Loucy (cell line): ENCODE measurements at regions not wholly inside any gene's neighbourhood (a gene's known extent, or its start where the extent isn't known, plus 50 kb on each side); places are given as distances from the start of the nearest gene placed in this dataset.

ENCODE experiments used
- H2AFZ ChIP-seq: fragments of 200-600 bp; sonication (generic); 2 replicates; pipeline ENCODE4 v1.6.0; 2016; ENCODE audit warnings: antibody characterized with exemption, mild to moderate bottlenecking, low read length, moderate library complexity
- H3F3A ChIP-seq: fragments of 200-600 bp; 2 replicates; pipeline ENCODE4 v1.6.0; 2016; ENCODE audit warnings: antibody characterized with exemption, low read depth, mild to moderate bottlenecking
- H3K27me3 ChIP-seq: fragments of 200-600 bp; sonication (generic); 2 replicates; pipeline ENCODE4 v1.6.1; 2014; ENCODE audit warnings: low read length, mild to moderate bottlenecking; ENCODE audit not compliant: insufficient read depth, poor library complexity, severe bottlenecking
- H3K36me3 ChIP-seq: fragments of 200-600 bp; sonication (generic); 2 replicates; pipeline ENCODE4 v1.6.1; 2016; ENCODE audit warnings: low read length; ENCODE audit not compliant: insufficient read depth
- H3K4me1 ChIP-seq: fragments of 200-600 bp; sonication (generic); 2 replicates; pipeline ENCODE4 v1.5.1; 2014; ENCODE audit warnings: low read length, mild to moderate bottlenecking; ENCODE audit not compliant: insufficient read depth, poor library complexity, severe bottlenecking
- H3K4me2 ChIP-seq: fragments of 200-600 bp; sonication (generic); 2 replicates; pipeline ENCODE4 v1.6.0; 2014; ENCODE audit warnings: antibody characterized with exemption, low read length, low read depth, mild to moderate bottlenecking; ENCODE audit not compliant: poor library complexity, severe bottlenecking
- H3K4me3 ChIP-seq: fragments of 200-600 bp; sonication (generic); 2 replicates; pipeline ENCODE4 v1.5.1; 2014; ENCODE audit warnings: low read length, mild to moderate bottlenecking, mixed read lengths; ENCODE audit not compliant: poor library complexity, severe bottlenecking
- H3K79me2 ChIP-seq: fragments of 200-600 bp; sonication (generic); 2 replicates; pipeline ENCODE4 v1.6.1; 2014; ENCODE audit warnings: low read length; ENCODE audit not compliant: insufficient read depth
- H3K9ac ChIP-seq: fragments of 200-600 bp; sonication (generic); 2 replicates; pipeline ENCODE4 v1.6.0; 2014; ENCODE audit warnings: mild to moderate bottlenecking, low read depth, low read length, moderate library complexity; ENCODE audit not compliant: poor library complexity, severe bottlenecking
- H3K9me2 ChIP-seq: fragments of 200-600 bp; sonication (generic); replicated peaks from 2 replicates; pipeline ENCODE4 v1.6.1; 2016; ENCODE audit warnings: low read depth, low read length, mixed read lengths
- H3K9me3 ChIP-seq: fragments of 200-600 bp; sonication (generic); 2 replicates; pipeline ENCODE4 v1.6.1; 2014; ENCODE audit warnings: mild to moderate bottlenecking, antibody characterized with exemption, low read length, low read depth; ENCODE audit not compliant: insufficient read depth
- H4K20me1 ChIP-seq: fragments of 200-600 bp; sonication (generic); 2 replicates; pipeline ENCODE4 v1.6.0; 2014; ENCODE audit warnings: antibody characterized with exemption, low read length, mild to moderate bottlenecking; ENCODE audit not compliant: insufficient read depth, poor library complexity, severe bottlenecking
- EZH2phosphoT487 ChIP-seq: fragments of 200-600 bp; IDR thresholded peaks from 2 replicates; pipeline ENCODE4 v1.6.1; 2018; ENCODE audit warnings: antibody characterized with exemption, mild to moderate bottlenecking, moderate library complexity, borderline replicate concordance
- TF ChIP-seq, protein P1 (sequence below): fragments of 200-600 bp; sonication (generic); conservative IDR thresholded peaks from 2 replicates; pipeline ENCODE4 v1.5.1; 2014; ENCODE audit warnings: mild to moderate bottlenecking, antibody characterized with exemption, low read length

DNA sequence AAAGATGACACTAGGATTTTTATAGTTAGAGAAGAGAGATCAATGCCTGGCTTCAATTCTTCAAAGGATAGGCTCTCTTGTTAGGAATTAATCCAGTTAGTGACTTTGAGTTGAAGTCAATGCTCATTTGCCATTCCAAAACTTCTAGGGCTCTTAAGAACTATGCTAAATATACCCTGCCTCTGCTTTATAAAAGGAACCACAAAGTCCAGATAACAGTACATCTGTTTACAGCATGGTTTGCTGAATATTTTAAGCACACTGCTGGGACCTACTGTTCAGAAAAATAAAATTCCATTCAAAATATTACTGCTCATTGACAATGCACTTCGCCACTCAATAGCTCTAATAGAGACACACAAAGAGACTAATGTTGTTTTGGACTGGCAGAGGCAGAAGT is 786.6 kb upstream of the DPPA4 start:
- H3K9ac ChIP-seq, result no peak overlapping the region
- no peak overlapping the region for H2AFZ ChIP-seq
- TF ChIP-seq EZH2phosphoT487, result no peak
- TF ChIP-seq, protein P1, sequence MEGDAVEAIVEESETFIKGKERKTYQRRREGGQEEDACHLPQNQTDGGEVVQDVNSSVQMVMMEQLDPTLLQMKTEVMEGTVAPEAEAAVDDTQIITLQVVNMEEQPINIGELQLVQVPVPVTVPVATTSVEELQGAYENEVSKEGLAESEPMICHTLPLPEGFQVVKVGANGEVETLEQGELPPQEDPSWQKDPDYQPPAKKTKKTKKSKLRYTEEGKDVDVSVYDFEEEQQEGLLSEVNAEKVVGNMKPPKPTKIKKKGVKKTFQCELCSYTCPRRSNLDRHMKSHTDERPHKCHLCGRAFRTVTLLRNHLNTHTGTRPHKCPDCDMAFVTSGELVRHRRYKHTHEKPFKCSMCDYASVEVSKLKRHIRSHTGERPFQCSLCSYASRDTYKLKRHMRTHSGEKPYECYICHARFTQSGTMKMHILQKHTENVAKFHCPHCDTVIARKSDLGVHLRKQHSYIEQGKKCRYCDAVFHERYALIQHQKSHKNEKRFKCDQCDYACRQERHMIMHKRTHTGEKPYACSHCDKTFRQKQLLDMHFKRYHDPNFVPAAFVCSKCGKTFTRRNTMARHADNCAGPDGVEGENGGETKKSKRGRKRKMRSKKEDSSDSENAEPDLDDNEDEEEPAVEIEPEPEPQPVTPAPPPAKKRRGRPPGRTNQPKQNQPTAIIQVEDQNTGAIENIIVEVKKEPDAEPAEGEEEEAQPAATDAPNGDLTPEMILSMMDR, result no peak

DNA sequence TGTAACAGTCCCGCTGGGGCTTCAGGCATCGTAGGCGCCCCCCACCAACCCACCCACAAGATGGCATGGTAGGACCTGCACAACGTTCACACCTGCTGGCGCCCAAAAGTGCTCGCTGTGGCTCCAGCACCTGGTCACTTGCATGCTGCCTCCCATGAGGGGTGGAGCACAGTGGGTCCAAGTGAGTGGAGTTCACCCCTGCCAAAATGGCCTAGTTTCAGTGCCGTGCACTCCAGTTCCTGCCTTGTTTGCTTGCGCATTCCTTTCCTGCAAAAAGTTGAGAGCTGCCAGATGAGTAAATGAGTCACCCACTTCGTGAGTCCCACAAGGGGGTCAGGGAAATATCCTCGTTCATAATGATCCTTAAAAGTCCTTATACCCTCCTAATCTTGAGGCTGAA is 788.7 kb upstream of the DPPA4 start:
- H3K9me3 ChIP-seq, result no peaks in the 10 kb centered on the region
- no peak for TF ChIP-seq EZH2phosphoT487
- TF ChIP-seq, protein P1, result no peak

More for the DNA sequence above, 786.6 kb upstream of the DPPA4 start:
- no peaks in the 10 kb centered on the region for H3K9me3 ChIP-seq
- H3F3A ChIP-seq, result no peaks in the 10 kb centered on the region
- H4K20me1 ChIP-seq, result no peaks in the 10 kb centered on the region
- no peaks in the 10 kb centered on the region for H3K79me2 ChIP-seq
- H3K4me3 ChIP-seq, result no peak overlapping the region
- no peak overlapping the region for H3K4me2 ChIP-seq
- H3K27me3 ChIP-seq, result no peaks in the 10 kb centered on the region
- H3K4me1 ChIP-seq, result no peaks in the 10 kb centered on the region
- no peaks in the 10 kb centered on the region for H3K36me3 ChIP-seq
- H3K9me2 ChIP-seq, result no peaks in the 10 kb centered on the region

DNA sequence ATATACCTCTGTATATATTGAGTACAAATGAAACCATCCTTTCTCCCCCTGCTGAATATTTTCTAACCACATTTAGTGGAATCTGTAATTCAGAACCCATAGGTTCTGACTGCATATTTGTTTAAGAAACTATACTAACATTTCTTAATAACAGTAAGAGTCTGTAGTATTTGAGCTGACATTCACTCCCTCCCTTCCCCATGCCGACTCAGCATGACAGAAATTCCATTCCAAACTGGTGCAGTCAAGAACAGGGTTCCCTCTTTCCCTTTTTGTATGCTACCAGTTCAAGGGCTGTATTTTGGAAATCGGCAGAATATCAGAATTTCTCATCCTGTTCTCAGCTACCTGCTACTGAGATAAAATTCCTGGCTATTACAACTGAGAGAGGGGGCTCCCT is 796.6 kb upstream of the DPPA4 start:
- Histone ChIP-seq H3F3A (no peaks in the 10 kb centered on the region), H3K9me2 (no peaks in the 10 kb centered on the region), H3K9me3 (no peaks in the 10 kb centered on the region), H3K4me3 (no peak overlapping the region), H3K27me3 (no peaks in the 10 kb centered on the region), H4K20me1 (no peaks in the 10 kb centered on the region), H3K79me2 (no peaks in the 10 kb centered on the region), H2AFZ (no peak overlapping the region), H3K4me2 (no peak overlapping the region), H3K36me3 (no peaks in the 10 kb centered on the region), H3K4me1 (no peaks in the 10 kb centered on the region), H3K9ac (no peak overlapping the region)
- no peak for TF ChIP-seq EZH2phosphoT487
- TF ChIP-seq, protein P1, result no peak

More for the DNA sequence above, 788.7 kb upstream of the DPPA4 start:
- Histone ChIP-seq H2AFZ (no peak overlapping the region), H3K79me2 (no peaks in the 10 kb centered on the region), H3K27me3 (no peaks in the 10 kb centered on the region), H3K4me2 (no peak overlapping the region), H4K20me1 (no peaks in the 10 kb centered on the region), H3F3A (no peaks in the 10 kb centered on the region), H3K9ac (no peak overlapping the region), H3K36me3 (no peaks in the 10 kb centered on the region), H3K4me3 (no peak overlapping the region), H3K9me2 (no peaks in the 10 kb centered on the region), H3K4me1 (no peaks in the 10 kb centered on the region)
